IPS-20b (cell line): ENCODE measurements at regions not wholly inside any gene's neighbourhood (a gene's known extent, or its start where the extent isn't known, plus 50 kb on each side); places are given as distances from the start of the nearest gene placed in this dataset.

Experiments
- H3K27ac ChIP-seq: one replicate; pipeline ENCODE4 v1.5.1; 2013; ENCODE audit warnings: low read length
- H3K27me3 ChIP-seq: 2 replicates; pipeline ENCODE4 v1.6.1; 2013; ENCODE audit warnings: mild to moderate bottlenecking, low read length, inconsistent platforms; ENCODE audit not compliant: insufficient read depth
- H3K36me3 ChIP-seq: 2 replicates; pipeline ENCODE4 v1.6.1; 2013; ENCODE audit warnings: low read depth, mild to moderate bottlenecking, inconsistent platforms, low read length, moderate library complexity; ENCODE audit not compliant: insufficient read depth
- H3K4me1 ChIP-seq: 2 replicates; pipeline ENCODE4 v1.6.1; 2013; ENCODE audit warnings: mild to moderate bottlenecking, control low read depth, inconsistent platforms, low read length, moderate library complexity; ENCODE audit not compliant: insufficient read depth
- H3K4me3 ChIP-seq: 2 replicates; pipeline ENCODE4 v1.5.1; 2013; ENCODE audit warnings: mild to moderate bottlenecking, low read length, inconsistent platforms
- H3K9ac ChIP-seq: 2 replicates; pipeline ENCODE4 v1.6.1; 2013; ENCODE audit warnings: low read depth, mild to moderate bottlenecking, inconsistent platforms, low read length, moderate library complexity
- H3K9me3 ChIP-seq: 2 replicates; pipeline ENCODE4 v1.6.1; 2013; ENCODE audit warnings: mild to moderate bottlenecking, low read depth, low read length, inconsistent platforms; ENCODE audit not compliant: insufficient read depth

DNA sequence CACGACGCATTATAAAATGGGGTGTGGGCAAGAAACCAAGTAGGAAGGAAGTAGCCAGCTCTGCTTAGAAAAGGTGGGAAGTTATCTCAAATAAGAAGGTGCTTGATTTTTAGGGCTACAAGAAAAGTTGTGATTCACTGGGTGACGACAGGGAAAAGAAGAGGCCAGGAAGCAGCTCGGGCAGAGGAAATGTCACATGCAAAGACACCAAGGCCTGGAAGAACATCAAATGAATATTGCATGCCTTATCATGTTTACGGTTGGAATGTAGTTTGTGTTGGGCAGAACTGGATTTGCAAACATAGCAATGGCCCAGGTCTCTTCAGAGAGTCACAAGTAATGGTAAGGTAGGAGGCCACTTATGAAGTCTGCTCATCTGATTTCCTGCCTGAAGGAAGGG lies 610.6 kb downstream of the IRS1 start:
- Histone ChIP-seq H3K27ac (no peak overlapping the region), H3K4me1 (peaks cover 6% of the 10 kb centered on the region), H3K36me3 (no peaks in the 10 kb centered on the region)

DNA sequence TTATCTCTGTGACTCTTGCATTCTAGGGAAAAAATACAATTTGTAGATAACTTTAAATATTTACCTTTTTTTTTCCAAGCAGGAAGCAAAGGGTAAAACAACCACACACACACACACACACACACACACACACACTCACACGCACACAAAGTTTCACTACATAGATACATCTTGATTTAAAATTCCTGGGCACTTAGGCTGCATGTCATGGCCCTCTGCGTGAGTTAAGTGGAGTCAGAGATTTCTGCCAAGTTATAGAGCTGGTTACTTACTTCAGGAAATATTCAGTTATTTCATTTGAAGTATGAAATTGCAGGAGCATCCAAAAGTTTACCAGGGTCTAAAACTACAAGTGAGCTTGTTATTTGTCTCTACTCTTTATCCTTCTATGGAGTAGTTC lies 612.0 kb downstream of the IRS1 start:
- Histone ChIP-seq H3K9ac (no peak overlapping the region), H3K9me3 (no peaks in the 10 kb centered on the region), H3K36me3 (no peaks in the 10 kb centered on the region), H3K27ac (no peak overlapping the region), H3K4me1 (peaks cover 6% of the 10 kb centered on the region), H3K4me3 (no peak overlapping the region), H3K27me3 (no peaks in the 10 kb centered on the region)

More for the DNA sequence above, 610.6 kb downstream of the IRS1 start:
- Histone ChIP-seq H3K4me3 (no peak overlapping the region), H3K9me3 (no peaks in the 10 kb centered on the region), H3K9ac (no peak overlapping the region), H3K27me3 (no peaks in the 10 kb centered on the region)

DNA sequence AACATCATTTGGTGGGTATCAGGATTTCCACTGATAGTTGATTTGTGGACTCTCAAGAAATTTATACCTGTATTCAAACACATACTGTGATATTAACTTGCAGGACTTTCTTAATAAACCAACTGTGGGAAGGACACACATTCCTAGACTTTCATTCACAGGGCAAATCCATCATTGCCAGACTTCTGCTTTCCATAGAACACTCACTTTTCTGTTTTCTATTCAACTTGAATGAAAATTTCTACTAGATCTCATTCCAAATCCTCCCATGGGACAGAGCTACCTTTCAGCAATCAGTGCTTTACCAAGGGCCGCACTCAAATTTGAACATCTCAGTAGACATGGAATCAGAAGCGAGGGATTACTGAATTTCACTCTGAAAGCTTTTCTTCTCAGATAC lies 612.5 kb downstream of the IRS1 start:
- no peak overlapping the region for H3K9ac ChIP-seq
- no peaks in the 10 kb centered on the region for H3K36me3 ChIP-seq
- H3K27ac ChIP-seq = no peak overlapping the region
- no peaks in the 10 kb centered on the region for H3K9me3 ChIP-seq
- H3K27me3 ChIP-seq = no peaks in the 10 kb centered on the region
- no peak overlapping the region for H3K4me3 ChIP-seq
- peaks cover 6% of the 10 kb centered on the region for H3K4me1 ChIP-seq

DNA sequence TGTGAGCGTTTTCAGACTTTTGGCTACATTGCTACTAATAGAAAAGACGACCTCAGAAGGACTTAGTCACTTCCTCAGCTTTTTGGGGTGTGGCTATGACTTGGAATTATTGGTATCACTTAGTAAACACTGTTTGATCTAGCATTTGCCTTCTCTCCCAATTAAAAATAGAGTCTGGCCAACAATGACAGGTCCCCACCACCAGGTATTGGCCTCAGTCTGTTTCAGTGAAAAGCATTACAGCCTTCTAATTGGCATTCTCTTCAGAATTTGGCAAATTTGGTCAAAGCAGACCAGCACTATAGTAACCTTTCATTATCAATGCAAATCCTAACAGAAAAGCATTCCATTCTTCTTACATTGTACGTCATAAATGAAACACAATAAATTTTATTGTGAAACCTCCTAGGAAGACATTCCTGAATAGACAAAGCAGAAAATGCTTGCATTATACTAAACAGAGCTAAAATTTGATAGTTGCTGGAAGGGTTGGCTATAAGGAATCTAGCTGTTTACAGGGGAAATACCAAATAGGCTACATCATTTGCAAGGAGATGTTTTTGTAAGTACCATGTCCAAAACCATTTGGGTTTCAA lies 613.9 kb downstream of the IRS1 start:
- H3K9me3 ChIP-seq = no peaks in the 10 kb centered on the region
- peaks cover 6% of the 10 kb centered on the region for H3K4me1 ChIP-seq
- H3K36me3 ChIP-seq = no peaks in the 10 kb centered on the region
- H3K9ac ChIP-seq = peak overlapping the region; percentile 3; the same call in 1 of the 2 replicates
- H3K4me3 ChIP-seq = no peak overlapping the region
- no peak overlapping the region for H3K27ac ChIP-seq
- no peaks in the 10 kb centered on the region for H3K27me3 ChIP-seq

DNA sequence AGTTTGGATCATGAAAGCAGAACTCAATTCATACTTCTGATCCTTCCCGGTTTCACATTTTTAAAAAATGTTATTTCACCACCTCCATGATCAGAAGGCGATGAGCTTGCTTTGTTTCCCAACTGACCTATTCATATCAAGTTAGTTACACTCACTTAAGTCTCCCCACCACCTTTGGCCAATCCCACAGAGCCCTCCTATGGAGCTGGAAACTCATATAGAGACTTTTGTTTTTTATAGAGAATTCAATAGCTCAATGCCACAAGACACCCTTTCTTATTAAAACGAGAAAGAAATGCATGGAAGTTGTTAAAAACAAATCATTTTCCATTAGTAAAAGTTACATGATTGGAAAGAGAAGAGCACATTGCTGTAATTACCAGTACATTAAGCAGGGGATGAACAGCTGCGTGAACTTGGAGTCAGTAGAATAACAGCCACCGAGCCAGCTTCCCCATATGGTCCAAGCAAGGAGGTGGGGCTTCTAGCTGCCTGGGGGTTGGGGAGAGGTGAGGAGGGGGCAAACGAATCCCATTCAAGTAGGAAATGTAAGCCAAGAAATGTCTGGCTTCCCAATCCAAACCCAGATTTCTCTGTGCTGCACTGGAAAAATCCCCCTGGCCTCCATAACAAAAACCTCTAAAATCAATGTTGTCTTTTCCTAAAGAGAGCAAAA lies 614.5 kb downstream of the IRS1 start:
- H3K9ac ChIP-seq = peak overlapping the region; percentile 3; the same call in 1 of the 2 replicates
- H3K27ac ChIP-seq = no peak overlapping the region
- no peak overlapping the region for H3K4me3 ChIP-seq
- no peaks in the 10 kb centered on the region for H3K27me3 ChIP-seq
- no peaks in the 10 kb centered on the region for H3K9me3 ChIP-seq
- H3K4me1 ChIP-seq = peaks cover 6% of the 10 kb centered on the region
- H3K36me3 ChIP-seq = no peaks in the 10 kb centered on the region

DNA sequence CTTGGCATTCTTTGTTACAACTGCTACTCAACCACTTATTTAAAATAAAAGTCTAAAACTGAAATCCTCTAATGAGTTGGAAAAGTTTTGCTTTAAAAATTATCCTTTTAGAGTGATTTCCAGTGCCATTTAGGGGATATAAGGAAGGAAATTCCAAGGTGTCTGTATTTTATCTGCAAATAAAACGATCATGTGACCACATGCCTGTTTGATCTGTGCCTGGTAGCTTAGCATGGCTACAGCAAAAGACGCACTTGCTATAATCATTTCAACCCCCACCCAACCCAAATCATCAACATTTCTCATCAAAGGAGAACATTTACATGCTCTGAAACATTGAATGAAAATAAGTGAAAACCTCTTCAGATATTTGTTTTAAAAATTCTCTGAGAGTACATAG lies 615.1 kb downstream of the IRS1 start:
- H3K27ac ChIP-seq = no peak overlapping the region
- no peaks in the 10 kb centered on the region for H3K9me3 ChIP-seq
- H3K27me3 ChIP-seq = no peaks in the 10 kb centered on the region
- peaks cover 6% of the 10 kb centered on the region for H3K4me1 ChIP-seq
- no peak overlapping the region for H3K9ac ChIP-seq
- H3K36me3 ChIP-seq = no peaks in the 10 kb centered on the region
- no peak overlapping the region for H3K4me3 ChIP-seq

DNA sequence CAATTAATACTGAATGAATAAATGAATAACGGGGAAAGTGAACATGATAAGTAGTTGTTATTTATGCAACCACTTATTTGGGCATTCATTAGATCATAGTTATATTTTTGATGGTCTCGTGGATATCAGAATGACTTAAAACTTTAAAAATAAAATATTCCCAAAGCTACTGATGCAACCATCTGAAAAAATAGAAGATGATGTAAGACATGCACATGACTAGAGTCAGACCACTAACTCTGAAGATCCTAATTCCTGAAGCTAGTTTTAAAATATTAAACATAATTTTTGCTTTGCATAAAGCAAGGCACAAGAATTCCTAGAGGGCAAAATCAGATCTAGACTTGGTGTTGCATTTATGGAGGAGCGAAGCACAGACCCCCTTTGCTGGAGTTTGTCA lies 616.1 kb downstream of the IRS1 start:
- no peaks in the 10 kb centered on the region for H3K36me3 ChIP-seq
- no peak overlapping the region for H3K27ac ChIP-seq
- H3K4me3 ChIP-seq = no peak overlapping the region
- peaks cover 6% of the 10 kb centered on the region for H3K4me1 ChIP-seq
- H3K9me3 ChIP-seq = no peaks in the 10 kb centered on the region
- no peaks in the 10 kb centered on the region for H3K27me3 ChIP-seq
- no peak overlapping the region for H3K9ac ChIP-seq

DNA sequence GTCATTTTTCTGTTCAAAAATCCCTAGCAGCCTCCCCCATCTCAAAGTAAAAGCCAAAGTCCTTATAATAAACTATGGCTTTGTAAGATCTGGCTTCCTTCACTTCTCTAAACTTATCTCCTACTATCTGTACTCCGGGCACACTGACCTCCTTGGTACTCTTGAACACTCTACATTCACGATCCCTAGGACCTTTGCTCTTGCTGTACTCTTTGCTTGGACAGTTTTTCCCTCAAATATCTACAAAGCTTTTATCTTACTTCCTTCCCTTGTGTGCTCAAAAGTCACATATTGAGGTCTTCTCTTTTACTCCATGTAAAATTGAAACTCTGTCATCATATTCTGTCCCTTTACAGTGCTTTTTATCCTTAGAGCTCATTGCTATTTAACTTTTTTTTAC lies 616.6 kb downstream of the IRS1 start:
- Histone ChIP-seq H3K27me3 (no peaks in the 10 kb centered on the region), H3K36me3 (no peaks in the 10 kb centered on the region), H3K9me3 (peaks cover under 1% of the 10 kb centered on the region; the same call in 1 of the 2 replicates), H3K4me3 (no peak overlapping the region), H3K9ac (no peak overlapping the region), H3K27ac (no peak overlapping the region), H3K4me1 (peaks cover 6% of the 10 kb centered on the region)

DNA sequence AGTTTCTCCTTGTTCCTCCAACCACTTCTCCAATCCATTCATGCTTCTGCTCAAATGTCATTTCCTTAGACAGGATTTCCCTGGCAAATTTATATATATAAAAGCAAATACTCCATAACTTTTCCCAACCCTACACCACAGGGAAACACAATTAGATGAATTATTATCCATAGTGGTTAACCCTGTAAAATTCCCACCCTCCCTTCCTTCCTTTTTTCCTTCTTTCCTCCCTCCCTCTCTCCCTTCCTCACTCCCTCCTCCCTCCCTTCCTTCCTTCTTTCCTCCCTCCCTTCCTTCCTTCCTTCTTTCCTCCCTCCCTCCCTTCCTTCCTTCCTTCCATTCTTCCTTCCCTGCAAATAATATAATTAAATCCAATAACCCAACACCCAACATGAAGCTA lies 617.7 kb downstream of the IRS1 start:
- Histone ChIP-seq H3K9me3 (peaks cover 4% of the 10 kb centered on the region; the same call in 1 of the 2 replicates), H3K4me3 (no peak overlapping the region), H3K27me3 (no peaks in the 10 kb centered on the region), H3K9ac (no peak overlapping the region), H3K27ac (no peak overlapping the region), H3K36me3 (no peaks in the 10 kb centered on the region), H3K4me1 (peaks cover 6% of the 10 kb centered on the region)

DNA sequence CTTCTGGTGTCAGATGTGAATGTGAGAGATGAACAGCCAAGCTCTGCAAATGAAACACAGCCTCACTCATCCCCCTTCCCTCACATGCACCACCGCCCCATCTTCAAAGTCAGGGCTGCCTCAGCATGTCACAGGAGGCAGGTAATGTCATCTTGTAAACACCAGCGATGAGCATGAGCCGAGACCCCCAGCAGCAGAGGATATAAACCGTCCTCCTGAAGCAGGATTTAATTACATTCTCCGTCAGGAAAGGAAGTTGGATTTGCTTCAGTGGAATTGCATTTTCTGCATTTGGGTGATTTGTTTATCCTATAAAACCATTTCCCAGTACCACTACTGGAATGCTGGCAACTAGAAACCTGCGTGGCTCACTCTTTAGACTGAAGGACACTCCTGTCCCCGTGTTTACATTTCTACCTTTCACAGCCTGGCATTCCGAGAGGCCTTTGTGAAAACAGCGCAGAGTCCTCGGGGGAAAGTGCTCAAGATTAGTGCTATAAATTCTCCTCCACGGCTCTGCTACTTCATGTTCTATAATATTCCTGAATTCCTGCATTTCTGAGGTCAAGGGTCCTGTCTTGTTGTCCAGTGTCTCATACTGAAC lies 619.2 kb downstream of the IRS1 start:
- Histone ChIP-seq H3K9me3 (peaks cover 4% of the 10 kb centered on the region; the same call in 1 of the 2 replicates), H3K27ac (no peak overlapping the region), H3K9ac (no peak overlapping the region), H3K4me1 (peaks cover 2% of the 10 kb centered on the region), H3K27me3 (no peaks in the 10 kb centered on the region), H3K4me3 (no peak overlapping the region), H3K36me3 (no peaks in the 10 kb centered on the region)

DNA sequence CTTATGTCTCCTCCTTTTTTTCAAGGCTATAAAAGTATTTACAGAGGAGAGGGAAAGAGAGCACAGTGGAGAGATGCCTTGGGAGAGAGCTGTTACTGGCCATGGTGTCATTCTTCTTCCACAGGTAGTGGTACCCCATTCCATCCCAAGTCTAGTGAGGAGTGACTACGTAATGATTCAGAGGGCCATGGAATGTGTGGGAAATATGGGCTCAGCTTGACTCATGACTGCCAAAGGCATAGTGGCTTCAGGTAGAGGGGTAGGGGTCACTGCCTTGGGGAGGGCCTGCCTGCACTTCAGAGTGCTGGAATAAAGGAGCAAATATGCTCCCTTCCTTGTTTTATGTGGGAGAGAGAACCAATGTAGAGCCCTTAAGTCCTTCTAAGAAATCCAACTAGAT lies 620.6 kb downstream of the IRS1 start:
- no peak overlapping the region for H3K4me3 ChIP-seq
- H3K27me3 ChIP-seq = no peaks in the 10 kb centered on the region
- H3K4me1 ChIP-seq = no peaks in the 10 kb centered on the region
- H3K27ac ChIP-seq = no peak overlapping the region
- H3K36me3 ChIP-seq = no peaks in the 10 kb centered on the region
- peaks cover 4% of the 10 kb centered on the region; the same call in 1 of the 2 replicates for H3K9me3 ChIP-seq
- no peak overlapping the region for H3K9ac ChIP-seq
